ENCODE measurements at regions not wholly inside any gene's neighbourhood (a gene's known extent, or its start where the extent isn't known, plus 50 kb on each side); places are given as distances from the start of the nearest gene placed in this dataset.

DNA sequence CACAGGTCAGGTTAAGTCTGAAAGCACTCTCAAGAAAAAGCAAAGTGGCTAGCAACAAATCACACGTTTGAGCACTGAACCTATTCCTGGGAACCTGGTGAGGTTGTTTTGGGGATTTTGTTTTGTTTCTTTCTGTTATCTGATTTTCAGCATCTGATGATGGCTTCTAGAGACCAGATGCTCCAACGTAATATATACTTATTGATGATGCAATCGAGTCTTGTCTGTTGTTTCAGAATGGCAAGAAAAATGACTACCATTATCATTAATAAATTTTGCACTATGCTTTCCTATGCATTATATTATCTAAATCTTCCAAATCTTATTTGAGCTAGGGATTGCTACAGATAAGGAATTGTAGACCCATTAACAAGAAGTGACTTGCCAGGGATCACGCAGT is 312.3 kb upstream of the FAT3 start:
- TF ChIP-seq, protein P1, sequence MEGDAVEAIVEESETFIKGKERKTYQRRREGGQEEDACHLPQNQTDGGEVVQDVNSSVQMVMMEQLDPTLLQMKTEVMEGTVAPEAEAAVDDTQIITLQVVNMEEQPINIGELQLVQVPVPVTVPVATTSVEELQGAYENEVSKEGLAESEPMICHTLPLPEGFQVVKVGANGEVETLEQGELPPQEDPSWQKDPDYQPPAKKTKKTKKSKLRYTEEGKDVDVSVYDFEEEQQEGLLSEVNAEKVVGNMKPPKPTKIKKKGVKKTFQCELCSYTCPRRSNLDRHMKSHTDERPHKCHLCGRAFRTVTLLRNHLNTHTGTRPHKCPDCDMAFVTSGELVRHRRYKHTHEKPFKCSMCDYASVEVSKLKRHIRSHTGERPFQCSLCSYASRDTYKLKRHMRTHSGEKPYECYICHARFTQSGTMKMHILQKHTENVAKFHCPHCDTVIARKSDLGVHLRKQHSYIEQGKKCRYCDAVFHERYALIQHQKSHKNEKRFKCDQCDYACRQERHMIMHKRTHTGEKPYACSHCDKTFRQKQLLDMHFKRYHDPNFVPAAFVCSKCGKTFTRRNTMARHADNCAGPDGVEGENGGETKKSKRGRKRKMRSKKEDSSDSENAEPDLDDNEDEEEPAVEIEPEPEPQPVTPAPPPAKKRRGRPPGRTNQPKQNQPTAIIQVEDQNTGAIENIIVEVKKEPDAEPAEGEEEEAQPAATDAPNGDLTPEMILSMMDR (IDR thresholded peaks at IDR 0.05): no peak
- no peak for TF ChIP-seq POLR2A (IDR thresholded peaks at IDR 0.05)

Data from body of pancreas (tissue), 4 donors.